GM23338 (cell line): ENCODE measurements at regions not wholly inside any gene's neighbourhood (a gene's known extent, or its start where the extent isn't known, plus 50 kb on each side); places are given as distances from the start of the nearest gene placed in this dataset.

Experiments used
- CTCF ChIP-seq, 2 experiments: fragments of 200-600 bp in 1 of 2; sonication (generic) in 1 of 2; conservative IDR thresholded peaks; 2 replicates each; pipeline versions ENCODE4 v1.5.1 to v1.6.1; 2016 to 2017; ENCODE audit warnings: antibody characterized with exemption in 2 of 2, low read depth in 2 of 2, mild to moderate bottlenecking in 2 of 2, moderate library complexity in 1 of 2
- EZH2 ChIP-seq: fragments of 200-600 bp; sonication (generic); IDR thresholded peaks from one replicate; pipeline ENCODE4 v1.8.0; 2017; ENCODE audit warnings: antibody characterized with exemption, mild to moderate bottlenecking, low read depth; ENCODE audit not compliant: unreplicated experiment
- EZH2phosphoT487 ChIP-seq: fragments of 200-600 bp; sonication (generic); IDR thresholded peaks from one replicate; pipeline ENCODE4 v1.8.1; 2018; ENCODE audit warnings: antibody characterized with exemption; ENCODE audit not compliant: unreplicated experiment
- POLR2AphosphoS5 ChIP-seq: IDR thresholded peaks from 2 replicates; pipeline ENCODE4 v1.6.1; 2016; ENCODE audit warnings: antibody characterized with exemption, low read depth
- REST ChIP-seq: IDR thresholded peaks from one replicate; pipeline ENCODE4 v1.6.1; 2018; ENCODE audit warnings: antibody characterized with exemption; ENCODE audit not compliant: unreplicated experiment
- STAT1 ChIP-seq: IDR thresholded peaks from one replicate; pipeline ENCODE4 v1.6.1; 2016; ENCODE audit warnings: antibody characterized with exemption; ENCODE audit not compliant: unreplicated experiment

GRCh38 chr2:149819356-149819957 lies 231.9 kb upstream of the MMADHC start:
- no peak for TF ChIP-seq CTCF (conservative IDR thresholded peaks at IDR 0.05; ENCODE audit: low read depth in 2 of 2)
- no peak for TF ChIP-seq REST
- TF ChIP-seq EZH2phosphoT487: no peak
- no peak for TF ChIP-seq EZH2
- no peak for TF ChIP-seq STAT1
- no peak for TF ChIP-seq POLR2AphosphoS5
